ENCODE measurements at regions not wholly inside any gene's neighbourhood (a gene's known extent, or its start where the extent isn't known, plus 50 kb on each side); places are given as distances from the start of the nearest gene placed in this dataset.
"Not testable (repeated sequence)": the region's sequence is repeated elsewhere in the genome, so short reads cannot be mapped to it uniquely, and the experiment has no call there.

- 77 to 84% (median 81%) methylated on average over 7 of the region's 7 CpGs for WGBS, 3 donors
- peaks cover 0 to 16% of the 10 kb centered on the region in 2 donors for H3K9me3 ChIP-seq (ENCODE audit: control insufficient read depth in 2 of 2, insufficient read depth in 1 of 2, low read depth in 1 of 2, low read length in 1 of 2)
- not testable (repeated sequence) for H3K36me3 ChIP-seq (ENCODE audit: control insufficient read depth in 3 of 3, insufficient read depth in 2 of 3, low read depth in 1 of 3, low read length in 3 of 3); FAIRE-seq; H3K4me3 ChIP-seq (ENCODE audit: low read depth in 1 of 3, low read length in 3 of 3); H3K27me3 ChIP-seq (ENCODE audit: control insufficient read depth in 3 of 3, insufficient read depth in 3 of 3, low read length in 3 of 3); H3K4me1 ChIP-seq (ENCODE audit: control insufficient read depth in 3 of 3, insufficient read depth in 2 of 3, low read depth in 1 of 3, low read length in 2 of 3); H3K27ac ChIP-seq (ENCODE audit: low read depth in 1 of 3, low read length in 2 of 3); DNase-seq
These were observed 1056.1 kb downstream of the SLITRK5 start for GRCh38 chr13:88727236-88727635.

DNA sequence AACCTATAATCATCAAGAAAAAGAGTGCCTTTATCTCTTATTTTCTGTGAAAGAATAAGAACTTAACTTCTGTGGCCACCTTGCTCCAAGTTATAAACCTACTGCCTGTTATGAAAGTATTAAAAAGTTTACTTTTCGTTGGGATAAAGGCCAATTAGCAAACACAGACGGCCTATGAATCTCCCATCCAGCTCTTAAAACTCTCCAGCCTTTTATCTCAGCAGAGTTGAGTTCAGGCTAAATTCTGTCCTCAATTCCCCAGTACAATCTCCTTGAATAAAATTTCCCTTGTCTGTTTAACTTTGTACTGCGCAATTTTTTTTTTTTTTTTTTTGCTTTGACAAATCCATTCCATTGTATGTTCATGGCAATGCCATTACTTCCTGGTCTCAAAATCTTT lies 1058.4 kb downstream of the SLITRK5 start:
- DNase-seq (no peak), FAIRE-seq (no peak)
- Histone ChIP-seq H3K4me1 (ENCODE audit: control insufficient read depth in 3 of 3, insufficient read depth in 2 of 3, low read depth in 1 of 3, low read length in 2 of 3) (no peaks in the 10 kb centered on the region), H3K9me3 (ENCODE audit: control insufficient read depth in 2 of 2, insufficient read depth in 1 of 2, low read depth in 1 of 2, low read length in 1 of 2) (peaks cover 0 to 16% of the 10 kb centered on the region in 2 donors), H3K36me3 (ENCODE audit: control insufficient read depth in 3 of 3, insufficient read depth in 2 of 3, low read depth in 1 of 3, low read length in 3 of 3) (no peaks in the 10 kb centered on the region), H3K27ac (ENCODE audit: low read depth in 1 of 3, low read length in 2 of 3) (no peak overlapping the region), H3K4me3 (ENCODE audit: low read depth in 1 of 3, low read length in 3 of 3) (no peak overlapping the region), H3K27me3 (ENCODE audit: control insufficient read depth in 3 of 3, insufficient read depth in 3 of 3, low read length in 3 of 3) (no peaks in the 10 kb centered on the region)
- 72 to 77% (median 72%) methylated on average over 3 of the region's 3 CpGs for WGBS, 3 donors

DNA sequence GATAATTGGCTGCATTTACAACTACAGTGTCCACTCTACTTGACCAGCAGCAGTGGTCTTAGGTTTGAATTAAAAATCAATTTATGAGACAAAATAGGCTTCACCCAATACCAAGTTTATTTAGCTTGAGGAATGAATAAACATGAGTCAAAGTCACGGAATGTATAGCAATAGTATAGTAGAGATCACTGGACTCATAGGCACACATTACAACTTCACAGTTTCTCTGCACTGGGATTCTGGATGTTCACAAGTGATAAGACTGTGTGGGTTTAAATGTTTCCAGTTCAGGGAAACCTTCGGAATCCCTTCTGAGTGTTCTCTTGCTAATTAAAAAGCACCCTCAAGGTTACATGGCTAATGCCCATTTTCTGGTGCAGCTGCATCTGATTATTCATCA lies 1064.9 kb downstream of the SLITRK5 start:
- 66 to 79% (median 75%) methylated on average over 2 of the region's 2 CpGs for WGBS, 3 donors
- Histone ChIP-seq H3K36me3 (ENCODE audit: control insufficient read depth in 3 of 3, insufficient read depth in 2 of 3, low read depth in 1 of 3, low read length in 3 of 3) (no peaks in the 10 kb centered on the region), H3K27me3 (ENCODE audit: control insufficient read depth in 3 of 3, insufficient read depth in 3 of 3, low read length in 3 of 3) (no peaks in the 10 kb centered on the region), H3K27ac (ENCODE audit: low read depth in 1 of 3, low read length in 2 of 3) (no peak overlapping the region), H3K9me3 (ENCODE audit: control insufficient read depth in 2 of 2, insufficient read depth in 1 of 2, low read depth in 1 of 2, low read length in 1 of 2) (no peaks in the 10 kb centered on the region), H3K4me1 (ENCODE audit: control insufficient read depth in 3 of 3, insufficient read depth in 2 of 3, low read depth in 1 of 3, low read length in 2 of 3) (no peaks in the 10 kb centered on the region), H3K4me3 (ENCODE audit: low read depth in 1 of 3, low read length in 3 of 3) (no peak overlapping the region)
- DNase-seq (no peak), FAIRE-seq (no peak)

DNA sequence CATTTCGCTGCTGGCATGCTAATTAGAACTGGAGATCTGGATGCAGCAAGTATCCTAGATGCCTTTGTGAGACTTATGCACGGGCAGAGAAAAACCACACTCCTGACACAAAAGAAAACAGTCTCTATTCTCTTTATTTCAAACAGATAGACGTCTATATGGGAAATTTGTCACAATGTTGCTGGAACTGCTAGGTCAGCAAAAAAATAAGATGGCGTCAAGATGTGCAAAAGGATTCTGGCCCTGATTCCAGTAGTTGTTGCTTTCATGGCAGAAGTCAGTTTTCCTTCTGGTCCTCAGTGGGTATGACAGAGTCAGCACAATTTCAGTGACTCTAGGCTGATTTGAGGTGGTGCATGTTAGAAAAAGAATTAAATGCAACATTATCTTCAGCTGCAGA lies 1068.0 kb downstream of the SLITRK5 start:
- DNase-seq = no peak
- no peaks in the 10 kb centered on the region for H3K36me3 ChIP-seq (ENCODE audit: control insufficient read depth in 3 of 3, insufficient read depth in 2 of 3, low read depth in 1 of 3, low read length in 3 of 3)
- no peak for FAIRE-seq
- H3K27ac ChIP-seq (ENCODE audit: low read depth in 1 of 3, low read length in 2 of 3) = no peak overlapping the region
- H3K4me3 ChIP-seq (ENCODE audit: low read depth in 1 of 3, low read length in 3 of 3) = no peak overlapping the region
- no peaks in the 10 kb centered on the region for H3K27me3 ChIP-seq (ENCODE audit: control insufficient read depth in 3 of 3, insufficient read depth in 3 of 3, low read length in 3 of 3)
- peaks cover 0 to 3% of the 10 kb centered on the region in 2 donors for H3K9me3 ChIP-seq (ENCODE audit: control insufficient read depth in 2 of 2, insufficient read depth in 1 of 2, low read depth in 1 of 2, low read length in 1 of 2)
- WGBS, 3 donors = 83 to 88% (median 86%) methylated on average over 4 of the region's 4 CpGs
- H3K4me1 ChIP-seq (ENCODE audit: control insufficient read depth in 3 of 3, insufficient read depth in 2 of 3, low read depth in 1 of 3, low read length in 2 of 3) = no peaks in the 10 kb centered on the region

DNA sequence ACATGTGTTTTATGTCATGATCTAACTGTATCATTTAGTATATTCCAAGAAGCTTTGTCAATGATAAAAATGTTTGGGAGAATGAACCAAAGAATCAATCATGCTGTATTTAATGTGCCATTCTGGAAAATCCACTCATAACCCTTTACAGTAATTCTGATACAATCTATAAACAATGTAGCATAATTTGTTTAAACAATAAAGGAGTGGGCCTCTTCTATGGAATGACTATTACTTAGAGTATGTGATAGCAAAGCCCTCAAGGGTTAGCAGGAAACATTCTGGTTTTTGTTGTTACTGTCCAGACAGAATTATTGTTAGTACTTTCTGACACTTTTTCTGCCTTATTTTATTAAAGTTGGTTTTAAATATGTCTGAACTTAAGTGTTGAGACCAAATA lies 1073.1 kb downstream of the SLITRK5 start:
- no peaks in the 10 kb centered on the region for H3K27me3 ChIP-seq (ENCODE audit: control insufficient read depth in 3 of 3, insufficient read depth in 3 of 3, low read length in 3 of 3)
- no peak overlapping the region for H3K27ac ChIP-seq (ENCODE audit: low read depth in 1 of 3, low read length in 2 of 3)
- DNase-seq (no peak), FAIRE-seq (no peak)
- no peaks in the 10 kb centered on the region for H3K4me1 ChIP-seq (ENCODE audit: control insufficient read depth in 3 of 3, insufficient read depth in 2 of 3, low read depth in 1 of 3, low read length in 2 of 3)
- no peaks in the 10 kb centered on the region for H3K36me3 ChIP-seq (ENCODE audit: control insufficient read depth in 3 of 3, insufficient read depth in 2 of 3, low read depth in 1 of 3, low read length in 3 of 3)
- H3K4me3 ChIP-seq (ENCODE audit: low read depth in 1 of 3, low read length in 3 of 3) = no peak overlapping the region
- H3K9me3 ChIP-seq (ENCODE audit: control insufficient read depth in 2 of 2, insufficient read depth in 1 of 2, low read depth in 1 of 2, low read length in 1 of 2) = peaks cover 0 to 3% of the 10 kb centered on the region in 2 donors

GRCh38 chr13:88745011-88745410 lies 1073.8 kb downstream of the SLITRK5 start:
- Histone ChIP-seq H3K9me3 (ENCODE audit: control insufficient read depth in 2 of 2, insufficient read depth in 1 of 2, low read depth in 1 of 2, low read length in 1 of 2) (peaks cover 0 to 3% of the 10 kb centered on the region in 2 donors), H3K27me3 (ENCODE audit: control insufficient read depth in 3 of 3, insufficient read depth in 3 of 3, low read length in 3 of 3) (no peaks in the 10 kb centered on the region), H3K4me3 (ENCODE audit: low read depth in 1 of 3, low read length in 3 of 3) (no peak overlapping the region), H3K36me3 (ENCODE audit: control insufficient read depth in 3 of 3, insufficient read depth in 2 of 3, low read depth in 1 of 3, low read length in 3 of 3) (no peaks in the 10 kb centered on the region), H3K27ac (ENCODE audit: low read depth in 1 of 3, low read length in 2 of 3) (no peak overlapping the region), H3K4me1 (ENCODE audit: control insufficient read depth in 3 of 3, insufficient read depth in 2 of 3, low read depth in 1 of 3, low read length in 2 of 3) (no peaks in the 10 kb centered on the region)
- FAIRE-seq (no peak), DNase-seq (no peak)

GRCh38 chr13:88752041-88752440 lies 1080.9 kb downstream of the SLITRK5 start:
- H3K4me1 ChIP-seq (ENCODE audit: control insufficient read depth in 3 of 3, insufficient read depth in 2 of 3, low read depth in 1 of 3, low read length in 2 of 3) = no peaks in the 10 kb centered on the region
- DNase-seq = no peak
- H3K27ac ChIP-seq (ENCODE audit: low read depth in 1 of 3, low read length in 2 of 3) = no peak overlapping the region
- no peak overlapping the region for H3K4me3 ChIP-seq (ENCODE audit: low read depth in 1 of 3, low read length in 3 of 3)
- no peak for FAIRE-seq
- H3K36me3 ChIP-seq (ENCODE audit: control insufficient read depth in 3 of 3, insufficient read depth in 2 of 3, low read depth in 1 of 3, low read length in 3 of 3) = no peaks in the 10 kb centered on the region
- no peaks in the 10 kb centered on the region for H3K27me3 ChIP-seq (ENCODE audit: control insufficient read depth in 3 of 3, insufficient read depth in 3 of 3, low read length in 3 of 3)
- WGBS, 3 donors = 18 to 40% (median 21%) methylated on average over 1 of the region's 1 CpG
- no peaks in the 10 kb centered on the region for H3K9me3 ChIP-seq (ENCODE audit: control insufficient read depth in 2 of 2, insufficient read depth in 1 of 2, low read depth in 1 of 2, low read length in 1 of 2)

GRCh38 chr13:88754141-88754540 lies 1083.0 kb downstream of the SLITRK5 start:
- Histone ChIP-seq H3K27me3 (ENCODE audit: control insufficient read depth in 3 of 3, insufficient read depth in 3 of 3, low read length in 3 of 3) (no peaks in the 10 kb centered on the region), H3K4me3 (ENCODE audit: low read depth in 1 of 3, low read length in 3 of 3) (no peak overlapping the region), H3K27ac (ENCODE audit: low read depth in 1 of 3, low read length in 2 of 3) (no peak overlapping the region), H3K9me3 (ENCODE audit: control insufficient read depth in 2 of 2, insufficient read depth in 1 of 2, low read depth in 1 of 2, low read length in 1 of 2) (no peaks in the 10 kb centered on the region), H3K4me1 (ENCODE audit: control insufficient read depth in 3 of 3, insufficient read depth in 2 of 3, low read depth in 1 of 3, low read length in 2 of 3) (no peaks in the 10 kb centered on the region), H3K36me3 (ENCODE audit: control insufficient read depth in 3 of 3, insufficient read depth in 2 of 3, low read depth in 1 of 3, low read length in 3 of 3) (no peaks in the 10 kb centered on the region)
- no peak for DNase-seq
- WGBS, 3 donors = 52 to 71% (median 66%) methylated on average over 1 of the region's 1 CpG
- no peak for FAIRE-seq

- Histone ChIP-seq H3K4me1 (ENCODE audit: control insufficient read depth in 3 of 3, insufficient read depth in 2 of 3, low read depth in 1 of 3, low read length in 2 of 3) (peaks cover 0 to 2% (median 0%) of the 10 kb centered on the region in 3 donors), H3K4me3 (ENCODE audit: low read depth in 1 of 3, low read length in 3 of 3) (no peak overlapping the region), H3K9me3 (ENCODE audit: control insufficient read depth in 2 of 2, insufficient read depth in 1 of 2, low read depth in 1 of 2, low read length in 1 of 2) (no peaks in the 10 kb centered on the region), H3K36me3 (ENCODE audit: control insufficient read depth in 3 of 3, insufficient read depth in 2 of 3, low read depth in 1 of 3, low read length in 3 of 3) (no peaks in the 10 kb centered on the region), H3K27me3 (ENCODE audit: control insufficient read depth in 3 of 3, insufficient read depth in 3 of 3, low read length in 3 of 3) (no peaks in the 10 kb centered on the region), H3K27ac (ENCODE audit: low read depth in 1 of 3, low read length in 2 of 3) (no peak overlapping the region)
- DNase-seq (peak in 1 of 2 donors; percentile 23), FAIRE-seq (no peak)
- 24 to 68% (median 30%) methylated on average over 4 of the region's 4 CpGs for WGBS, 3 donors
These were observed 1090.0 kb downstream of the SLITRK5 start for GRCh38 chr13:88761145-88761544.

Measured in small intestine (tissue), 7 donors.